A673 (cell line): ENCODE measurements at regions not wholly inside any gene's neighbourhood (a gene's known extent, or its start where the extent isn't known, plus 50 kb on each side); places are given as distances from the start of the nearest gene placed in this dataset.

ENCODE experiments used
- EZH2 ChIP-seq: fragments of 200-600 bp; sonication (generic); IDR thresholded peaks from 2 replicates; pipeline ENCODE4 v1.6.1; 2017; ENCODE audit warnings: borderline replicate concordance, low read depth, mild to moderate bottlenecking, mixed read lengths, antibody characterized with exemption, low read length; ENCODE audit not compliant: poor library complexity, severe bottlenecking
- TF ChIP-seq, protein P1 (sequence below): fragments of 300-800, 200-600 bp; sonication (generic); conservative IDR thresholded peaks from 2 replicates; pipeline ENCODE4 v1.5.1; 2017; ENCODE audit warnings: low read depth, mild to moderate bottlenecking, antibody characterized with exemption, low read length, moderate library complexity, mixed read lengths

DNA sequence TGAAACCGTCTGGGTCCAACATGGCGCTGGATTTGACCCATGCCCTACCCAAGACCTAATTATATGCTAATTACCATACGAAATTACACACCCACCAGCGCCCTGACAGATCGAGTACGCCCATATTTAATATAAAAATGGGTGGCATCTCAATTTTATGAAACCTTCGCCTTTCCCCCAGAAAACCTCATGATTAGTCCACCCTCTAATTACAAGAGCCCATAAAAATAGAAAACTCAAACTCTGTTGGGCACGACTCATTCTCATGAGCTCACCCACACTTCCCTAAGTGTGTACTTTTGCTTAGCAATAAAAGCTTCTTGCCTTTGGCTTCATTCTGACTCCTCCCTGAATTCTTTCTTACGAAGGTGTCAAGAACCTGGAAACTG lies 136.4 kb downstream of the OR2B2 start:
- TF ChIP-seq, protein P1, sequence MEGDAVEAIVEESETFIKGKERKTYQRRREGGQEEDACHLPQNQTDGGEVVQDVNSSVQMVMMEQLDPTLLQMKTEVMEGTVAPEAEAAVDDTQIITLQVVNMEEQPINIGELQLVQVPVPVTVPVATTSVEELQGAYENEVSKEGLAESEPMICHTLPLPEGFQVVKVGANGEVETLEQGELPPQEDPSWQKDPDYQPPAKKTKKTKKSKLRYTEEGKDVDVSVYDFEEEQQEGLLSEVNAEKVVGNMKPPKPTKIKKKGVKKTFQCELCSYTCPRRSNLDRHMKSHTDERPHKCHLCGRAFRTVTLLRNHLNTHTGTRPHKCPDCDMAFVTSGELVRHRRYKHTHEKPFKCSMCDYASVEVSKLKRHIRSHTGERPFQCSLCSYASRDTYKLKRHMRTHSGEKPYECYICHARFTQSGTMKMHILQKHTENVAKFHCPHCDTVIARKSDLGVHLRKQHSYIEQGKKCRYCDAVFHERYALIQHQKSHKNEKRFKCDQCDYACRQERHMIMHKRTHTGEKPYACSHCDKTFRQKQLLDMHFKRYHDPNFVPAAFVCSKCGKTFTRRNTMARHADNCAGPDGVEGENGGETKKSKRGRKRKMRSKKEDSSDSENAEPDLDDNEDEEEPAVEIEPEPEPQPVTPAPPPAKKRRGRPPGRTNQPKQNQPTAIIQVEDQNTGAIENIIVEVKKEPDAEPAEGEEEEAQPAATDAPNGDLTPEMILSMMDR = no peak
- no peak for TF ChIP-seq EZH2
